ENCODE measurements at regions not wholly inside any gene's neighbourhood (a gene's known extent, or its start where the extent isn't known, plus 50 kb on each side); places are given as distances from the start of the nearest gene placed in this dataset.

DNA sequence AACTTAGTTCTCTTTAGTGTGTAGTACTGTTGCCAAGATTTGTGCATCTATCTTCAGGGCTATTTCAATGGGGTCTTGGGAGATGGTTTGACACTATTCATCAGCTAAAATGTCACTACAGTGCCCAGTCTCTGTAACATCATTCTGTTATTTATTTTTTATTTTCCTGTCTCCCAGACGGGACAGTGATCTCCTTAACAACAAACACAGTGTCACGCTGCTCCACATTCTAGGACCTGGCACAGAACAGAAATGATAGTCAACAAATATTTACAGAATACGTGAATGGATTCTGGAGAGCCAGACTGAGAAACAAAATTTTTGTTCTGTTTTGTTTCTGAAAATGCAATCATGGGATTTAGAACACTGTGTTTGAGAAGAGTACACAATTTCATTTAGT is 937.7 kb upstream of the LRRN3 start:
- TF ChIP-seq, protein P1, sequence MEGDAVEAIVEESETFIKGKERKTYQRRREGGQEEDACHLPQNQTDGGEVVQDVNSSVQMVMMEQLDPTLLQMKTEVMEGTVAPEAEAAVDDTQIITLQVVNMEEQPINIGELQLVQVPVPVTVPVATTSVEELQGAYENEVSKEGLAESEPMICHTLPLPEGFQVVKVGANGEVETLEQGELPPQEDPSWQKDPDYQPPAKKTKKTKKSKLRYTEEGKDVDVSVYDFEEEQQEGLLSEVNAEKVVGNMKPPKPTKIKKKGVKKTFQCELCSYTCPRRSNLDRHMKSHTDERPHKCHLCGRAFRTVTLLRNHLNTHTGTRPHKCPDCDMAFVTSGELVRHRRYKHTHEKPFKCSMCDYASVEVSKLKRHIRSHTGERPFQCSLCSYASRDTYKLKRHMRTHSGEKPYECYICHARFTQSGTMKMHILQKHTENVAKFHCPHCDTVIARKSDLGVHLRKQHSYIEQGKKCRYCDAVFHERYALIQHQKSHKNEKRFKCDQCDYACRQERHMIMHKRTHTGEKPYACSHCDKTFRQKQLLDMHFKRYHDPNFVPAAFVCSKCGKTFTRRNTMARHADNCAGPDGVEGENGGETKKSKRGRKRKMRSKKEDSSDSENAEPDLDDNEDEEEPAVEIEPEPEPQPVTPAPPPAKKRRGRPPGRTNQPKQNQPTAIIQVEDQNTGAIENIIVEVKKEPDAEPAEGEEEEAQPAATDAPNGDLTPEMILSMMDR (IDR thresholded peaks at IDR 0.05) = no peak
- TF ChIP-seq POLR2AphosphoS5 (IDR thresholded peaks at IDR 0.05) = no peak
- no peak for TF ChIP-seq POLR2A (IDR thresholded peaks at IDR 0.05)
